Right cardiac atrium (tissue), 5 donors: ENCODE measurements at regions not wholly inside any gene's neighbourhood (a gene's known extent, or its start where the extent isn't known, plus 50 kb on each side); places are given as distances from the start of the nearest gene placed in this dataset.

Source experiments
- ATAC-seq, 2 donors: fragments of 200-7000 bp; cut with Tn5 transposase; one replicate each; pipeline versions ENCODE4 v1.8.0 to v1.9.1; 2020; ENCODE audit warnings: moderate library complexity in 2 of 2, mild to moderate bottlenecking in 1 of 2
- DNase-seq, 3 donors: peaks; one replicate each; pipeline ENCODE4 v3.0.0-alpha.2; 2020
- H3K27ac ChIP-seq: one replicate; pipeline ENCODE4 v1.5.1; 2013; ENCODE audit warnings: mild to moderate bottlenecking, low read length, control low read depth, moderate library complexity
- H3K27me3 ChIP-seq: one replicate; pipeline ENCODE4 v1.6.1; 2013; ENCODE audit not compliant: control insufficient read depth, insufficient read depth
- H3K4me1 ChIP-seq: one replicate; pipeline ENCODE4 v1.6.1; 2013; ENCODE audit warnings: low read length; ENCODE audit not compliant: control insufficient read depth, insufficient read depth
- H3K4me3 ChIP-seq: one replicate; pipeline ENCODE4 v1.5.1; 2013; ENCODE audit warnings: low read length, control low read depth
- H3K9me3 ChIP-seq: one replicate; pipeline ENCODE4 v1.6.1; 2013; ENCODE audit warnings: low read length; ENCODE audit not compliant: control insufficient read depth
- WGBS: extraction: QIAGEN DNeasy Blood & Tissue Kit; methylation state at CpG from one replicate; pipeline ENCODE4 v1.1.7; 2013; 5-methylcytosine and 5-hydroxymethylcytosine counted together
- intact Hi-C, 4 donors: fragments of 100-400 bp; cut with DNase I; formaldehyde crosslinking; loops; one replicate each; pipeline versions ENCODE4 v1.11.0 to v1.14.0; 2022 to 2023
- donor health status: healthy with polysubstance abuse.
- donor health status: DM: no; HTN: yes; CAD: no.
- donor health status: DM: no; HTN: no; CAD: no.
- donor health status: DM: no; HTN: yes; CAD: no; lungs with severe emphysema.
- donor health status: DM: yes; HTN: yes; CAD: no.

- no peaks in the 10 kb centered on the region for H3K9me3 ChIP-seq
- H3K27me3 ChIP-seq = no peaks in the 10 kb centered on the region
- no peaks in the 10 kb centered on the region for H3K4me1 ChIP-seq
- H3K27ac ChIP-seq = no peak overlapping the region
- 45% methylated on average over 3 of the region's 3 CpGs for WGBS
- intact Hi-C loops = no loop called here
- H3K4me3 ChIP-seq = no peak overlapping the region
- ATAC-seq (no peak), DNase-seq (no peak)
Observed at GRCh38 chr3:72698154-72698917, 149.9 kb downstream of the SHQ1 start.

GRCh38 chr3:72697717-72698116 lies 150.5 kb downstream of the SHQ1 start:
- no peaks in the 10 kb centered on the region for H3K4me1 ChIP-seq
- H3K9me3 ChIP-seq = no peaks in the 10 kb centered on the region
- no peak for ATAC-seq
- WGBS = 90% methylated on average over 2 of the region's 2 CpGs
- DNase-seq = no peak
- no peak overlapping the region for H3K27ac ChIP-seq
- no peaks in the 10 kb centered on the region for H3K27me3 ChIP-seq
- H3K4me3 ChIP-seq = no peak overlapping the region
- intact Hi-C loops = no loop called here

- no peak overlapping the region for H3K4me3 ChIP-seq
- ATAC-seq = no peak
- no peaks in the 10 kb centered on the region for H3K27me3 ChIP-seq
- no peaks in the 10 kb centered on the region for H3K9me3 ChIP-seq
- H3K27ac ChIP-seq = no peak overlapping the region
- intact Hi-C loops = no loop called here
- no peak for DNase-seq
- 94% methylated on average over 5 of the region's 5 CpGs for WGBS
- no peaks in the 10 kb centered on the region for H3K4me1 ChIP-seq
Observed at GRCh38 chr3:72696815-72697214, 151.4 kb downstream of the SHQ1 start.

- Histone ChIP-seq H3K4me3 (no peak overlapping the region), H3K4me1 (no peaks in the 10 kb centered on the region), H3K27ac (no peak overlapping the region), H3K27me3 (no peaks in the 10 kb centered on the region), H3K9me3 (no peaks in the 10 kb centered on the region)
- intact Hi-C loops = no loop called here
- 55% methylated on average over 6 of the region's 6 CpGs for WGBS
- DNase-seq = no peak
- ATAC-seq = no peak
Observed at GRCh38 chr3:72694398-72694797, 153.8 kb downstream of the SHQ1 start.

- H3K9me3 ChIP-seq = no peaks in the 10 kb centered on the region
- ATAC-seq (no peak), DNase-seq (no peak)
- no peaks in the 10 kb centered on the region for H3K4me1 ChIP-seq
- H3K27ac ChIP-seq = no peak overlapping the region
- no peaks in the 10 kb centered on the region for H3K27me3 ChIP-seq
- intact Hi-C loops = no loop called here
- H3K4me3 ChIP-seq = no peak overlapping the region
- WGBS = 78% methylated on average over 9 of the region's 9 CpGs
Observed at GRCh38 chr3:72692990-72693389, 155.3 kb downstream of the SHQ1 start.

- Histone ChIP-seq H3K4me1 (no peaks in the 10 kb centered on the region), H3K4me3 (no peak overlapping the region), H3K27ac (no peak overlapping the region), H3K27me3 (no peaks in the 10 kb centered on the region), H3K9me3 (no peaks in the 10 kb centered on the region)
- ATAC-seq (no peak), DNase-seq (no peak)
- intact Hi-C loops = no loop called here
- WGBS = 86% methylated on average over 5 of the region's 5 CpGs
Observed at GRCh38 chr3:72690629-72691028, 157.6 kb downstream of the SHQ1 start.

- no peaks in the 10 kb centered on the region for H3K4me1 ChIP-seq
- intact Hi-C loops = no loop called here
- no peak for ATAC-seq
- no peaks in the 10 kb centered on the region for H3K27me3 ChIP-seq
- 85% methylated on average over 2 of the region's 2 CpGs for WGBS
- no peak overlapping the region for H3K4me3 ChIP-seq
- H3K27ac ChIP-seq = no peak overlapping the region
- H3K9me3 ChIP-seq = no peaks in the 10 kb centered on the region
- DNase-seq = no peak
Observed at GRCh38 chr3:72682936-72683452, 165.3 kb downstream of the SHQ1 start.

GRCh38 chr3:72681598-72681997 lies 166.6 kb downstream of the SHQ1 start:
- Histone ChIP-seq H3K9me3 (no peaks in the 10 kb centered on the region), H3K4me3 (no peak overlapping the region), H3K27me3 (no peaks in the 10 kb centered on the region), H3K27ac (no peak overlapping the region), H3K4me1 (no peaks in the 10 kb centered on the region)
- WGBS = 95% methylated on average over 6 of the region's 6 CpGs
- no peak for ATAC-seq
- no peak for DNase-seq
- intact Hi-C loops = no loop called here

- 86% methylated on average over 4 of the region's 4 CpGs for WGBS
- intact Hi-C loops = no loop called here
- DNase-seq (no peak), ATAC-seq (no peak)
- H3K4me3 ChIP-seq = no peak overlapping the region
- H3K27ac ChIP-seq = no peak overlapping the region
- no peaks in the 10 kb centered on the region for H3K9me3 ChIP-seq
- H3K4me1 ChIP-seq = no peaks in the 10 kb centered on the region
- no peaks in the 10 kb centered on the region for H3K27me3 ChIP-seq
Observed at GRCh38 chr3:72680766-72681165, 167.5 kb downstream of the SHQ1 start.

GRCh38 chr3:72679540-72680198 lies 168.6 kb downstream of the SHQ1 start:
- no peak for DNase-seq
- no peak for ATAC-seq
- no peaks in the 10 kb centered on the region for H3K4me1 ChIP-seq
- H3K4me3 ChIP-seq = no peak overlapping the region
- intact Hi-C loops = loop anchor here in 2 of 4 donors (10.0 kb wide), 1 partner anchor 135 kb away; no protein-coding TSS in a partner anchor
- H3K27me3 ChIP-seq = no peaks in the 10 kb centered on the region
- H3K27ac ChIP-seq = no peak overlapping the region
- WGBS = 50% methylated on average over 6 of the region's 6 CpGs
- H3K9me3 ChIP-seq = no peaks in the 10 kb centered on the region

GRCh38 chr3:72678867-72679266 lies 169.4 kb downstream of the SHQ1 start:
- no peak overlapping the region for H3K27ac ChIP-seq
- ATAC-seq (no peak), DNase-seq (no peak)
- no peaks in the 10 kb centered on the region for H3K4me1 ChIP-seq
- H3K4me3 ChIP-seq = no peak overlapping the region
- H3K9me3 ChIP-seq = no peaks in the 10 kb centered on the region
- 80% methylated on average over 6 of the region's 6 CpGs for WGBS
- intact Hi-C loops = loop anchor here in 2 of 4 donors (10.0 kb wide), 1 partner anchor 136 kb away; no protein-coding TSS in a partner anchor
- no peaks in the 10 kb centered on the region for H3K27me3 ChIP-seq
